Activated CD4-positive, alpha-beta T cell treated with anti-CD3 and anti-CD28 coated beads, Interleukin-2, amount 50 U/mL, for 48 hours (primary cell): ENCODE measurements at regions not wholly inside any gene's neighbourhood (a gene's known extent, or its start where the extent isn't known, plus 50 kb on each side); places are given as distances from the start of the nearest gene placed in this dataset.
A peak's percentile ranks its signal among the peaks of the same experiment; 100 is the strongest.

Experiments
- DNase-seq, 2 experiments: peaks; one replicate each; pipeline ENCODE4 v3.0.0-alpha.2; 2020

GRCh38 chr15:23514484-23514883 is 51.0 kb upstream of the MKRN3 start:
- no peak for DNase-seq

GRCh38 chr15:23506762-23507161 is 58.7 kb upstream of the MKRN3 start:
- DNase-seq: no peak

GRCh38 chr15:23503980-23504379 is 56.9 kb upstream of the GOLGA6L2 start:
- no peak for DNase-seq

- DNase-seq: no peak
These were observed 56.5 kb upstream of the GOLGA6L2 start for GRCh38 chr15:23503576-23503975.

GRCh38 chr15:23497710-23498111 is 50.7 kb upstream of the GOLGA6L2 start:
- peak in 1 of 2 experiments; percentile 3 for DNase-seq
